Smooth muscle cell (in vitro differentiated cells): ENCODE measurements at regions not wholly inside any gene's neighbourhood (a gene's known extent, or its start where the extent isn't known, plus 50 kb on each side); places are given as distances from the start of the nearest gene placed in this dataset.
A peak's percentile ranks its signal among the peaks of the same experiment; 100 is the strongest.

Experiments used
- DNase-seq: peaks from one replicate; lab custom pipeline; 2025; ENCODE audit not compliant: unreplicated experiment; lab: John Stamatoyannopoulos, UW
- H2AFZ ChIP-seq: fragments of 200-600 bp; sonication (generic); 2 replicates; pipeline ENCODE4 v1.6.0; 2016; ENCODE audit warnings: antibody characterized with exemption, low read depth, mild to moderate bottlenecking
- H3F3A ChIP-seq: fragments of 200-600 bp; sonication (generic); 2 replicates; pipeline ENCODE4 v1.6.0; 2017; ENCODE audit warnings: antibody characterized with exemption, low read depth
- H3K27ac ChIP-seq: fragments of 200-600 bp; sonication (generic); 2 replicates; pipeline ENCODE4 v1.5.1; 2016; ENCODE audit warnings: low read depth, mild to moderate bottlenecking
- H3K27me3 ChIP-seq: fragments of 200-600 bp; sonication (generic); 2 replicates; pipeline ENCODE4 v1.6.1; 2016; ENCODE audit warnings: low read depth, mild to moderate bottlenecking
- H3K36me3 ChIP-seq: fragments of 200-600 bp; sonication (generic); 2 replicates; pipeline ENCODE4 v1.5.1; 2016; ENCODE audit warnings: low read depth
- H3K4me1 ChIP-seq: fragments of 200-600 bp; sonication (generic); 2 replicates; pipeline ENCODE4 v1.5.1; 2016; ENCODE audit warnings: low read depth
- H3K4me2 ChIP-seq: fragments of 200-600 bp; sonication (generic); 2 replicates; pipeline ENCODE4 v1.6.0; 2016; ENCODE audit warnings: mild to moderate bottlenecking
- H3K4me3 ChIP-seq: fragments of 200-600 bp; sonication (generic); 2 replicates; pipeline ENCODE4 v1.5.1; 2016; ENCODE audit warnings: mild to moderate bottlenecking
- H3K79me2 ChIP-seq: fragments of 200-600 bp; sonication (generic); 2 replicates; pipeline ENCODE4 v1.6.0; 2016; ENCODE audit warnings: low read depth, mild to moderate bottlenecking
- H3K9ac ChIP-seq: fragments of 200-600 bp; sonication (generic); 2 replicates; pipeline ENCODE4 v1.6.0; 2016; ENCODE audit warnings: low read depth
- H3K9me3 ChIP-seq: fragments of 200-600 bp; sonication (generic); replicated peaks from 2 replicates; pipeline ENCODE4 v1.5.1; 2016; ENCODE audit warnings: low read depth
- H4K20me1 ChIP-seq: fragments of 200-600 bp; sonication (generic); 2 replicates; pipeline ENCODE4 v1.6.0; 2016; ENCODE audit warnings: low read depth
- CTCF ChIP-seq: fragments of 200-600 bp; sonication (generic); IDR thresholded peaks from 2 replicates; pipeline ENCODE4 v1.5.1; 2017; ENCODE audit warnings: borderline replicate concordance, mild to moderate bottlenecking, antibody characterized with exemption; ENCODE audit not compliant: insufficient read depth, poor library complexity, severe bottlenecking
- WGBS: methylation state at CpG from one replicate; pipeline ENCODE4 v1.1.7; 2016; ENCODE audit warnings: low lambda C conversion rate; 5-methylcytosine and 5-hydroxymethylcytosine counted together

- H3K27me3 ChIP-seq: no peaks in the 10 kb centered on the region
- no peaks in the 10 kb centered on the region for H3K36me3 ChIP-seq
- no peak for TF ChIP-seq CTCF
- H3K4me2 ChIP-seq: no peak overlapping the region
- no peak overlapping the region for H3K9ac ChIP-seq
- H2AFZ ChIP-seq: no peak overlapping the region
- H3K79me2 ChIP-seq: no peaks in the 10 kb centered on the region
- no peak overlapping the region for H3K4me3 ChIP-seq
- H3K4me1 ChIP-seq: no peaks in the 10 kb centered on the region
- 22% methylated on average over 4 of the region's 4 CpGs for WGBS
- no peaks in the 10 kb centered on the region for H3F3A ChIP-seq
- no peaks in the 10 kb centered on the region for H3K9me3 ChIP-seq
- H4K20me1 ChIP-seq: no peaks in the 10 kb centered on the region
- no peak overlapping the region for H3K27ac ChIP-seq
- no peak for DNase-seq
These were observed 392.0 kb downstream of the RPL10L start for GRCh38 chr14:46259536-46259935.

- no peaks in the 10 kb centered on the region for H3K79me2 ChIP-seq
- no peaks in the 10 kb centered on the region for H3K27me3 ChIP-seq
- H3K4me1 ChIP-seq: no peaks in the 10 kb centered on the region
- no peak overlapping the region for H3K9ac ChIP-seq
- DNase-seq: no peak
- H3K4me3 ChIP-seq: no peak overlapping the region
- H3K4me2 ChIP-seq: no peak overlapping the region
- no peak overlapping the region for H3K27ac ChIP-seq
- H3K9me3 ChIP-seq: no peaks in the 10 kb centered on the region
- no peak for TF ChIP-seq CTCF
- H4K20me1 ChIP-seq: no peaks in the 10 kb centered on the region
- WGBS: 79% methylated on average over 3 of the region's 3 CpGs
- H3F3A ChIP-seq: no peaks in the 10 kb centered on the region
- no peaks in the 10 kb centered on the region for H3K36me3 ChIP-seq
- no peak overlapping the region for H2AFZ ChIP-seq
These were observed 395.2 kb downstream of the RPL10L start for GRCh38 chr14:46256381-46256780.

GRCh38 chr14:46250113-46250703, 401.4 kb downstream of the RPL10L start:
- DNase-seq: no peak
- H4K20me1 ChIP-seq: no peaks in the 10 kb centered on the region
- no peak overlapping the region for H3K4me2 ChIP-seq
- no peak overlapping the region for H3K27ac ChIP-seq
- no peaks in the 10 kb centered on the region for H3K4me1 ChIP-seq
- H3K9ac ChIP-seq: no peak overlapping the region
- no peaks in the 10 kb centered on the region for H3K79me2 ChIP-seq
- no peaks in the 10 kb centered on the region for H3K36me3 ChIP-seq
- no peak overlapping the region for H2AFZ ChIP-seq
- no peaks in the 10 kb centered on the region for H3K9me3 ChIP-seq
- H3F3A ChIP-seq: no peaks in the 10 kb centered on the region
- H3K4me3 ChIP-seq: no peak overlapping the region
- TF ChIP-seq CTCF: peak; percentile 61
- no peaks in the 10 kb centered on the region for H3K27me3 ChIP-seq

- Histone ChIP-seq H3K4me2 (no peak overlapping the region), H3K4me3 (no peak overlapping the region), H3K27me3 (no peaks in the 10 kb centered on the region), H3K9ac (no peak overlapping the region), H4K20me1 (no peaks in the 10 kb centered on the region), H3K36me3 (no peaks in the 10 kb centered on the region), H3F3A (no peaks in the 10 kb centered on the region), H3K27ac (no peak overlapping the region), H3K79me2 (no peaks in the 10 kb centered on the region), H3K4me1 (no peaks in the 10 kb centered on the region), H2AFZ (no peak overlapping the region), H3K9me3 (no peaks in the 10 kb centered on the region)
- no peak for DNase-seq
- WGBS: 90% methylated on average over 1 of the region's 1 CpG
- TF ChIP-seq CTCF: no peak
These were observed 403.5 kb downstream of the RPL10L start for GRCh38 chr14:46248001-46248630.
